NT2/D1 (cell line): ENCODE measurements at regions not wholly inside any gene's neighbourhood (a gene's known extent, or its start where the extent isn't known, plus 50 kb on each side); places are given as distances from the start of the nearest gene placed in this dataset.

Source experiments
- SUZ12 ChIP-seq: IDR thresholded peaks from 2 replicates; pipeline ENCODE4 v1.6.1; 2011; ENCODE audit not compliant: insufficient read length, insufficient read depth; ENCODE audit errors: extremely low read depth
- YY1 ChIP-seq: IDR thresholded peaks from 2 replicates; pipeline ENCODE4 v1.6.1; 2011; ENCODE audit not compliant: insufficient read length, insufficient read depth
- ZNF274 ChIP-seq: IDR thresholded peaks from 2 replicates; pipeline ENCODE4 v1.6.1; 2011; ENCODE audit warnings: mild to moderate bottlenecking, low read depth, low read length

DNA sequence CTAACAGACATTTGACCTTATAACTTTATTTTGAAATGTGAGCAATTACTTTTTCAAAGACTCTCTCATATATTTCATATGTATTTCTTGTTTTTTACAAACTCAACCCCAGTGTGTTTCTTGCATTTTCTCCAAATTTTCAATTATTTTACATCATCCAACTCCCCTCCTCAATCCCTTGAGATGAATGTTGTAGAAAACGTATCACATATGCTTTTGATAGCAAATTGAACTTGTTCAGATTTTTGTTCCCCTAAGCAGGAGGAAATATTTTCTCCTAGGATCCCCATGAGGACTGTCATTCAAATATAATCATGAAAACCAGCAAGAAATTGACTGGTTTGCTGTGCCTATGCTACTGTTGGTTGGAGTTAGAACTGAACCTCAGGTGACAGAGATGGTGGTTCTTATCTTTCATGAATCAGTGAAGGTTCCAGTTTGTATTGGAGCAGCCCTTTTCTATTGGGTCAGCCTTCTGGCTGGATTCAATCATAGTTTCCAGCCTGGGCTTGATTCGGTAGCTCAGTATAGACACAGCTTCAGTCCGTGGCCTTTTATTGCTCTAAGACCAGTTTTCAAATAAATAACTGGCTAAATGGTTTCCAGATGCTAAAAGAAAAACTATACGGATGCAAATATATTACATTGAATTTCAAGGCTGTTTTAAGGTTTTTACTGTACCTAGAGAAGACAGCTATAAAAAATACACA lies 591.0 kb downstream of the EPHA4 start:
- TF ChIP-seq SUZ12 (no peak), ZNF274 (no peak), YY1 (no peak)
